GM12872 (cell line): ENCODE measurements at regions not wholly inside any gene's neighbourhood (a gene's known extent, or its start where the extent isn't known, plus 50 kb on each side); places are given as distances from the start of the nearest gene placed in this dataset.

ENCODE experiments used
- CTCF ChIP-seq: IDR thresholded peaks from 3 replicates; pipeline ENCODE4 v1.5.1; 2011; ENCODE audit warnings: low read depth, mild to moderate bottlenecking, low read length, moderate library complexity; ENCODE audit not compliant: insufficient read depth

- no peak for TF ChIP-seq CTCF
Observed at GRCh38 chr15:98051734-98052133, 91.2 kb downstream of the ARRDC4 start.

GRCh38 chr15:98057453-98057852 is 97.0 kb downstream of the ARRDC4 start:
- no peak for TF ChIP-seq CTCF

- no peak for TF ChIP-seq CTCF
Observed at GRCh38 chr15:98062869-98063268, 102.4 kb downstream of the ARRDC4 start.

DNA sequence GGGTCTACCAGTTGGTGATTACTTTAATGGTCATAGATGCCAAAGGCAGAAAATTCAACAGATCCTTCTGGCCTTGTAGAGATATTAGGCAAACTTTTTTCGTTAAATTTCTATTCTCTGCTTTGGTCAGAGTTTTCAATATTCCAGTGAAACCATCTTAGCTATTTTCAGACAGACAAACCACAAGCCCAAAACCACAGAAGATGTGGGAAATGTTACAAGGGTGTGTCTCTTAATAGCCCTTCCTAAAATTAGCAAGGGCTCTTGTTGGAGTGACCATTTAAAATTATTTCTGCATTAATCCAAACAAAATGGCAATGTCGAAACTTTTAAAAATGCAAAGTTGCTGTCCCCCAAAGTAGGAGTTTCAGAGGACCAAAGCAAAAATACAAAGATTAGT is 102.8 kb downstream of the ARRDC4 start:
- TF ChIP-seq CTCF = no peak

- no peak for TF ChIP-seq CTCF
Observed at GRCh38 chr15:98063871-98064270, 103.4 kb downstream of the ARRDC4 start.

DNA sequence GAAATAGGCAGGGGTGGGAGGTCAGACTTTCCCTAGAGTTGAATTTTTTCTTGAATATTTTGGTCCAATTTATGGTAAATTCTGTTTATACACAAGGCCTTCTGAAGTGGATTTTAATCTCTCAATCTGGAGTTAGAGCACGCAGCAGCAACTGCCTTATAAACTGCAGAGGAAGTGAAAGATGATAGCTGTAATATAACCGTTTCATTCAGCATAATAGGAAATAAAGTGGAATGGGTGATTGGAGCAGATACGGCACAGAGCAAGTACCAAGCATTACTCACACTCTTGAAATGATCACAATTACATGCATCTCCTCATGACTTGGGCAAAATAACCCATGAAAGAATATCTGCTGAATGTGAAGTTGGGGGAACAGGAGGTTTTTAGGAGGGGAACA is 106.8 kb downstream of the ARRDC4 start:
- TF ChIP-seq CTCF = no peak

DNA sequence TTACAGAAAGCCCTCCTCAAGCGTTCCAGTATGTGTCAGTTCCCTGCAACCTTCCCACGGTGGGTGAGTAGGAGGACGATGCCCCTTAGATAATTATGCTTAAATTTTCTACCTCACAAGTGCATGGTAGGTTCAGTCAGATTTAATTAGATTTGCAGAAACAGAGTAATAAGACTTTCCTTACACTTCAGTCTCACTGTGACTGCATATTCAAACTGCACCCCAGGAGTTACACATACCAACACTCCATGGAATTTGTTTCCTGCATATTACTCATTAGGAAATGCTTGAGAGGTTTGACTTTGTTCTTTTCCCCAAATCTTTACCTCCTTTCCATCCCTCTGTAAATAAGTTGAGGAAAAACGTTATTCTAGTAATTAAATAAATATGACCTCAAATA is 108.8 kb downstream of the ARRDC4 start:
- no peak for TF ChIP-seq CTCF

GRCh38 chr15:98070137-98070536 is 109.6 kb downstream of the ARRDC4 start:
- no peak for TF ChIP-seq CTCF
